ENCODE measurements at regions not wholly inside any gene's neighbourhood (a gene's known extent, or its start where the extent isn't known, plus 50 kb on each side); places are given as distances from the start of the nearest gene placed in this dataset.

- Histone ChIP-seq H3K27ac (no peak overlapping the region), H3K9me3 (ENCODE audit: low read depth) (no peaks in the 10 kb centered on the region), H3K36me3 (no peaks in the 10 kb centered on the region), H3K4me3 (no peak overlapping the region), H3K4me1 (ENCODE audit: low read depth) (peaks cover 21% of the 10 kb centered on the region), H3K27me3 (no peaks in the 10 kb centered on the region)
- DNase-seq (ENCODE audit: low read depth in 1 of 2, low spot score in 1 of 2): no peak
- TF ChIP-seq CTCF (IDR thresholded peaks at IDR 0.05; ENCODE audit: low read depth, low read length): no peak
Observed at GRCh38 chr15:47584316-47584715, 133.0 kb upstream of the SEMA6D start.

- no peaks in the 10 kb centered on the region for H3K36me3 ChIP-seq
- TF ChIP-seq CTCF (IDR thresholded peaks at IDR 0.05; ENCODE audit: low read depth, low read length): no peak
- no peak overlapping the region for H3K4me3 ChIP-seq
- H3K27ac ChIP-seq: no peak overlapping the region
- peak in 1 of 2 donors; percentile 81 for DNase-seq (ENCODE audit: low read depth in 1 of 2, low spot score in 1 of 2)
- H3K27me3 ChIP-seq: no peaks in the 10 kb centered on the region
- H3K4me1 ChIP-seq (ENCODE audit: low read depth): peaks cover 18% of the 10 kb centered on the region
- no peaks in the 10 kb centered on the region for H3K9me3 ChIP-seq (ENCODE audit: low read depth)
Observed at GRCh38 chr15:47586653-47587224, 130.6 kb upstream of the SEMA6D start.

- peak overlapping the region; percentile 69 for H3K27ac ChIP-seq
- peak in 1 of 2 donors; percentile 50 for DNase-seq (ENCODE audit: low read depth in 1 of 2, low spot score in 1 of 2)
- H3K4me3 ChIP-seq: no peak overlapping the region
- no peaks in the 10 kb centered on the region for H3K36me3 ChIP-seq
- H3K9me3 ChIP-seq (ENCODE audit: low read depth): no peaks in the 10 kb centered on the region
- TF ChIP-seq CTCF (IDR thresholded peaks at IDR 0.05; ENCODE audit: low read depth, low read length): no peak
- H3K27me3 ChIP-seq: no peaks in the 10 kb centered on the region
- peaks cover 12% of the 10 kb centered on the region for H3K4me1 ChIP-seq (ENCODE audit: low read depth)
Observed at GRCh38 chr15:47587940-47588802, 129.1 kb upstream of the SEMA6D start.

- TF ChIP-seq CTCF (IDR thresholded peaks at IDR 0.05; ENCODE audit: low read depth, low read length): no peak
- peaks cover 12% of the 10 kb centered on the region for H3K4me1 ChIP-seq (ENCODE audit: low read depth)
- H3K4me3 ChIP-seq: no peak overlapping the region
- no peaks in the 10 kb centered on the region for H3K27me3 ChIP-seq
- H3K9me3 ChIP-seq (ENCODE audit: low read depth): no peaks in the 10 kb centered on the region
- no peak overlapping the region for H3K27ac ChIP-seq
- no peak for DNase-seq (ENCODE audit: low read depth in 1 of 2, low spot score in 1 of 2)
- no peaks in the 10 kb centered on the region for H3K36me3 ChIP-seq
Observed at GRCh38 chr15:47588958-47589357, 128.3 kb upstream of the SEMA6D start.

GRCh38 chr15:47598996-47599395 is 118.3 kb upstream of the SEMA6D start:
- H3K4me3 ChIP-seq: no peak overlapping the region
- H3K27ac ChIP-seq: no peak overlapping the region
- DNase-seq (ENCODE audit: low read depth in 1 of 2, low spot score in 1 of 2): no peak
- H3K9me3 ChIP-seq (ENCODE audit: low read depth): no peaks in the 10 kb centered on the region
- no peaks in the 10 kb centered on the region for H3K36me3 ChIP-seq
- H3K4me1 ChIP-seq (ENCODE audit: low read depth): no peaks in the 10 kb centered on the region
- TF ChIP-seq CTCF (IDR thresholded peaks at IDR 0.05; ENCODE audit: low read depth, low read length): no peak
- no peaks in the 10 kb centered on the region for H3K27me3 ChIP-seq
